Esophagus squamous epithelium (tissue), 4 donors: ENCODE measurements at regions not wholly inside any gene's neighbourhood (a gene's known extent, or its start where the extent isn't known, plus 50 kb on each side); places are given as distances from the start of the nearest gene placed in this dataset.

Experiments
- CTCF ChIP-seq, 6 experiments: fragments of 450-650 bp in 4 of 6; fragments of 200-600 bp in 2 of 6; sonication (generic) in 2 of 6; IDR thresholded peaks; one replicate each; pipeline ENCODE4 v1.5.1; 2016 to 2019; ENCODE audit warnings: antibody characterized with exemption in 6 of 6, mild to moderate bottlenecking in 4 of 6, moderate library complexity in 4 of 6
- POLR2A ChIP-seq, 4 donors: fragments of 450-650 bp; IDR thresholded peaks; one replicate each; pipeline ENCODE4 v1.6.1; 2017; ENCODE audit warnings: antibody characterized with exemption in 4 of 4, mild to moderate bottlenecking in 4 of 4, moderate library complexity in 3 of 4

- TF ChIP-seq CTCF (IDR thresholded peaks at IDR 0.05) = no peak
- TF ChIP-seq POLR2A (IDR thresholded peaks at IDR 0.05) = no peak
These were observed 494.4 kb downstream of the FUT8 start for GRCh38 chr14:65906948-65907347.
